Kidney (tissue), 13 donors: ENCODE measurements at regions not wholly inside any gene's neighbourhood (a gene's known extent, or its start where the extent isn't known, plus 50 kb on each side); places are given as distances from the start of the nearest gene placed in this dataset.
A peak's percentile ranks its signal among the peaks of the same experiment; 100 is the strongest.

Experiments
- DNase-seq, 5 donors: peaks; one replicate each; pipeline ENCODE4 v3.0.0-alpha.2; 2013 to 2020
- FAIRE-seq: peaks from 2 replicates; lab custom pipeline; 2012; peaks lifted over from hg19 to GRCh38; lab: Jason Lieb, UNC
- H3K27ac ChIP-seq, 2 donors: one replicate each; pipeline ENCODE4 v1.7.0; 2013; ENCODE audit warnings: low read depth in 2 of 2, low read length in 2 of 2, inconsistent platforms in 1 of 2
- H3K27me3 ChIP-seq: one replicate; pipeline ENCODE4 v1.7.1; 2013; ENCODE audit warnings: low read length, inconsistent platforms; ENCODE audit not compliant: control insufficient read depth, insufficient read depth
- H3K36me3 ChIP-seq, 3 donors: one replicate each; pipeline versions ENCODE4 v1.7.0 to v1.7.1; 2013; ENCODE audit warnings: low read length in 3 of 3, control low read depth in 1 of 3, inconsistent platforms in 1 of 3; ENCODE audit not compliant: insufficient read depth in 3 of 3, control insufficient read depth in 2 of 3
- H3K4me1 ChIP-seq, 3 donors: one replicate each; pipeline versions ENCODE4 v1.7.0 to v1.7.1; 2013; ENCODE audit warnings: low read length in 3 of 3, inconsistent platforms in 1 of 3, low read depth in 1 of 3; ENCODE audit not compliant: control insufficient read depth in 2 of 3, insufficient read depth in 2 of 3
- H3K4me3 ChIP-seq, 3 donors: one replicate each; pipeline versions ENCODE4 v1.7.0 to v1.8.1; 2013; ENCODE audit warnings: low read length in 3 of 3, control low read depth in 1 of 3, inconsistent platforms in 1 of 3
- H3K9ac ChIP-seq, 3 donors: one replicate each; pipeline versions ENCODE4 v1.7.0 to v1.7.1; 2013; ENCODE audit warnings: low read length in 3 of 3, control low read depth in 1 of 3, inconsistent platforms in 1 of 3
- H3K9me3 ChIP-seq, 3 donors: one replicate each; pipeline versions ENCODE4 v1.7.0 to v1.7.1; 2013; ENCODE audit warnings: low read length in 3 of 3, control low read depth in 1 of 3, inconsistent platforms in 1 of 3; ENCODE audit not compliant: control insufficient read depth in 2 of 3, insufficient read depth in 1 of 3
- CTCF ChIP-seq: IDR thresholded peaks from 3 replicates; pipeline ENCODE4 v1.5.1; 2012; ENCODE audit warnings: mild to moderate bottlenecking, moderate library complexity, borderline replicate concordance; ENCODE audit not compliant: insufficient read depth; ENCODE audit errors: extremely low read depth
- intact Hi-C: fragments of 100-400 bp; cut with DNase I; formaldehyde crosslinking; loops from one replicate; pipeline ENCODE4 v1.11.1; 2022
- donor health status: control.
- donor health status: control.
- donor health status: control.
- donor health status: control.
- donor health status: control.
- donor health status: DM: yes; HTN: yes; CAD: no.
- donor health status: Normal renal cell carcinoma (clear cell type).

DNA sequence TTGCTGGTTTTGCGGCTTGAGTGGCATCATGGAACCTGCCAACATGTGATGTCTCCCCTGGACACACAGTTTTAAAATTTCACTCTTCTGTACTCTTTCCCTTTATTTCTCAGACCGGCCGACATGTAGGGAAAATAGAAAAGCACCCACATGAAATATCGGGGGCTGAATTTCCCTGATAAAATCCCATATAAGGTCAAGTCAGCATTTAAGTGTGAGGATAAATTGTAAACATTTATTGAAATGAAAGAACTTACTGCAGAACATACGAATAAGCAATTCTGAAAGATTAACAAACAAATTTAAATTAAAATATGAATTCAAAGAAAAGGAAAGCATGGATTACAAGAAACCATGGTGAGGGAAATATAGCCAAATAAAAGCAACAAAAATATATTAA, 345.5 kb downstream of the EPHA7 start:
- Histone ChIP-seq H3K27ac (no peak overlapping the region), H3K36me3 (no peaks in the 10 kb centered on the region), H3K9ac (no peak overlapping the region), H3K4me3 (no peak overlapping the region), H3K4me1 (no peaks in the 10 kb centered on the region), H3K27me3 (no peaks in the 10 kb centered on the region), H3K9me3 (no peaks in the 10 kb centered on the region)
- DNase-seq (no peak), FAIRE-seq (peak; percentile 71)
- intact Hi-C loops, result no loop called here
- TF ChIP-seq CTCF, result no peak

- H3K27me3 ChIP-seq, result no peaks in the 10 kb centered on the region
- no peak for TF ChIP-seq CTCF
- FAIRE-seq (no peak), DNase-seq (no peak)
- no peak overlapping the region for H3K9ac ChIP-seq
- intact Hi-C loops, result no loop called here
- no peak overlapping the region for H3K4me3 ChIP-seq
- no peaks in the 10 kb centered on the region for H3K4me1 ChIP-seq
- no peak overlapping the region for H3K27ac ChIP-seq
- no peaks in the 10 kb centered on the region for H3K9me3 ChIP-seq
- no peaks in the 10 kb centered on the region for H3K36me3 ChIP-seq
These were observed 349.5 kb downstream of the EPHA7 start for GRCh38 chr6:93069856-93070255.

DNA sequence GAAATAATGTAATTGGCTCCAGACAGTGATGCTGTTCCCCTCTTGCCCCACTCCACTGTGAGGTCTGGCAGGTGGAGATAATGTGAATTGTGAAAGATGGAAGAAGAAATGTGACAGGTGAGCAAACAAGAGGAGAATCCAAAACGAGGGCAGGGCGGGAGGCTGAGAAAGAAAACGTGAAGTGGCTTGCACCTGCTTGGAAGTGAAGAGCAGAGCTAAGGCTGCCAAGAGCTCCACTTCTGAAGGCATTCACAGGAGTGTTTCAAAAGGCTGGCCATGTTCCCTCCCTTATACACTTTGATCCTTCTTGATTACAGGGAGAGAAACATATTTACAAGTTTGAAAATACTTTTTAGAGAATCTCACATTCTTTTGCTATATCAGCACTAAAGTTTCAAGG, 359.4 kb downstream of the EPHA7 start:
- Histone ChIP-seq H3K9ac (no peak overlapping the region), H3K27ac (no peak overlapping the region), H3K4me1 (no peaks in the 10 kb centered on the region), H3K4me3 (no peak overlapping the region), H3K36me3 (no peaks in the 10 kb centered on the region), H3K27me3 (no peaks in the 10 kb centered on the region), H3K9me3 (peaks cover 0 to 2% (median 0%) of the 10 kb centered on the region in 3 donors)
- intact Hi-C loops, result no loop called here
- TF ChIP-seq CTCF, result no peak
- no peak for FAIRE-seq
- DNase-seq, result peak in 1 of 5 donors; percentile 26

DNA sequence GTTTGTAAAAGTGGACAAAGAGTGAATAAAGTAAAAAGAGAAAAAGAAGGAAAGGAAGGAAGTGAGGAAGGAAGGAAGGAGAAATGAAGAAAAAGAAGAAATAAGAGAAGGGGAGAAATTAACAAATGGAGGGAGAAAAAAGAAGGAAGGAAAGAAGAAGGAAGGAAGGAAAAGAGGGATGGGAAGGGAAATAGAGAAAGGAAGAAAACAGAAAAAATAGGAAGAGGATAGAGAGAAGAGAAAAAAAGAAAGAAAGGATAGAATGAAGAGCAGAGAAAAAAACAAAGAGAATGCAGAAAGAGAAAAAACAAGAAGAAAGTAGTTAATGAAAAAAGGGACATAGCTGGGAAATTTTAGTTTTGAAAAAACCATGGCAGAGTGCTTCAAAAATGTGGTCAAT, 361.8 kb downstream of the EPHA7 start:
- no peaks in the 10 kb centered on the region for H3K27me3 ChIP-seq
- intact Hi-C loops, result no loop called here
- FAIRE-seq, result no peak
- no peak for TF ChIP-seq CTCF
- no peak overlapping the region for H3K27ac ChIP-seq
- H3K9ac ChIP-seq, result no peak overlapping the region
- H3K4me1 ChIP-seq, result no peaks in the 10 kb centered on the region
- H3K36me3 ChIP-seq, result no peaks in the 10 kb centered on the region
- H3K9me3 ChIP-seq, result peaks cover 0 to 2% (median 0%) of the 10 kb centered on the region in 3 donors
- DNase-seq, result no peak
- no peak overlapping the region for H3K4me3 ChIP-seq
